ENCODE measurements at regions not wholly inside any gene's neighbourhood (a gene's known extent, or its start where the extent isn't known, plus 50 kb on each side); places are given as distances from the start of the nearest gene placed in this dataset.

DNA sequence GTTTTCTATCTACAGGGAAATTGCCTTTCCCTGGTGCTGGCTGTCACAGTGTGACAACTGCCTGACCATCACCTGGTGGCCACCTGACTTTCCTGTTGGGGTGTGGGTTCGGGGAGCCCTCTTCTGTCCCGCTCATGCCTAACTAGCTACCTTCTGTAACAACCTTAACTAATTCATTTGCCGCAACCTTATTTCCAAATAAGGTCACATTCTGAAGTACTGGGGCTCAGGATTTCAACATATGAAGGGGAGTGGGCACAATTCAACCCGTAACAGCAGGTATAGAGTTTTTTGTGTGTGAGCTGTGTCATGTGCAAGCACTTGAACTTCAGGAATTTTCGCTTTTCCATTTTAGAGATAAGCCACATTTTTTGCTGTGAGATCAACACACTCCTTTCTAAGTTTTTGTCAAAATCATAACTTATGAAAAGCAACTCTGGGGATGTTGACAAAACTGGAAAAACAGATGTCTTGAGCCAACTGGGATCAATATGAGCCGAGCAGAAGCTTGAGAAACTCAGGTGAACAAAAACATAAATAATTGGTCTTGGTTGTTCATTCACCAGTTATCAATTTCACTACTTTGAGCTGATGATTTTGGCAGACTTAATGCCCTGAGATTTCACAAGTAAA, 242.0 kb upstream of the RGMA start:
- Mint-ChIP-seq H3K4me3 (no peak overlapping the region), H3K4me1 (ENCODE audit: low read depth) (no peaks in the 10 kb centered on the region), H3K27me3 (peaks cover 24% of the 10 kb centered on the region), H3K36me3 (ENCODE audit: low read depth) (no peaks in the 10 kb centered on the region), H3K27ac (no peak overlapping the region), H3K9me3 (no peaks in the 10 kb centered on the region)
- ChIA-PET POLR2A (interaction anchor here (1.1 kb wide), 1 partner anchor 8 kb away, joined by 3 read pairs; no protein-coding TSS in a partner anchor), CTCF (interaction anchor here (1.2 kb wide), 1 partner anchor 10 kb away, joined by 3 read pairs; no protein-coding TSS in a partner anchor)
- ATAC-seq (no peak), DNase-seq (no peak)
- TF ChIP-seq, protein P1, sequence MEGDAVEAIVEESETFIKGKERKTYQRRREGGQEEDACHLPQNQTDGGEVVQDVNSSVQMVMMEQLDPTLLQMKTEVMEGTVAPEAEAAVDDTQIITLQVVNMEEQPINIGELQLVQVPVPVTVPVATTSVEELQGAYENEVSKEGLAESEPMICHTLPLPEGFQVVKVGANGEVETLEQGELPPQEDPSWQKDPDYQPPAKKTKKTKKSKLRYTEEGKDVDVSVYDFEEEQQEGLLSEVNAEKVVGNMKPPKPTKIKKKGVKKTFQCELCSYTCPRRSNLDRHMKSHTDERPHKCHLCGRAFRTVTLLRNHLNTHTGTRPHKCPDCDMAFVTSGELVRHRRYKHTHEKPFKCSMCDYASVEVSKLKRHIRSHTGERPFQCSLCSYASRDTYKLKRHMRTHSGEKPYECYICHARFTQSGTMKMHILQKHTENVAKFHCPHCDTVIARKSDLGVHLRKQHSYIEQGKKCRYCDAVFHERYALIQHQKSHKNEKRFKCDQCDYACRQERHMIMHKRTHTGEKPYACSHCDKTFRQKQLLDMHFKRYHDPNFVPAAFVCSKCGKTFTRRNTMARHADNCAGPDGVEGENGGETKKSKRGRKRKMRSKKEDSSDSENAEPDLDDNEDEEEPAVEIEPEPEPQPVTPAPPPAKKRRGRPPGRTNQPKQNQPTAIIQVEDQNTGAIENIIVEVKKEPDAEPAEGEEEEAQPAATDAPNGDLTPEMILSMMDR (IDR thresholded peaks at IDR 0.05) = no peak
- intact Hi-C loops (cut with micrococcal nuclease) = no loop called here

DNA sequence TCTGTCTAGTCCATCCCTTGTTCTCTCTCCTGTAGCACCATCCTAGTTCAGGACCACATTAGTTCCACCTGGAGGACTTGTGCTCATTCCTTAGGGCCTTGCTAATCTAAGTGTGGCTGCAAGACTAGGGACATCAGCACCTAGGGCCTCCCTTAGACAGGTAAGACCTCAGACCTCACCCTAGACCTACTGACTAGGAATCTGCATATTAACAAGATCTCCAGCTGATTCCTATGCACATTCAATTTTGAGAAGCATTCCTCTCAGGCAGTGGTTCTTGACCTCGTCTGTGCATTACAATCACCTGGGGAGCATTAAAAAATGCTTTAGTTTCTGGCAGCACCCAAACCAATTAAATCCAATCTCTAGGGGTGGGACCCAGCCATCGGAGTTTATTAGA, 238.4 kb upstream of the RGMA start:
- TF ChIP-seq, protein P1 (IDR thresholded peaks at IDR 0.05) = no peak
- Mint-ChIP-seq H3K9me3 (no peaks in the 10 kb centered on the region), H3K27me3 (peaks cover 13% of the 10 kb centered on the region), H3K4me3 (no peak overlapping the region), H3K36me3 (ENCODE audit: low read depth) (no peaks in the 10 kb centered on the region), H3K4me1 (ENCODE audit: low read depth) (no peaks in the 10 kb centered on the region), H3K27ac (no peak overlapping the region)
- no peak for DNase-seq
- ChIA-PET POLR2A (no interaction called here), CTCF (no interaction called here)
- intact Hi-C loops (cut with micrococcal nuclease) = no loop called here
- ATAC-seq = no peak

DNA sequence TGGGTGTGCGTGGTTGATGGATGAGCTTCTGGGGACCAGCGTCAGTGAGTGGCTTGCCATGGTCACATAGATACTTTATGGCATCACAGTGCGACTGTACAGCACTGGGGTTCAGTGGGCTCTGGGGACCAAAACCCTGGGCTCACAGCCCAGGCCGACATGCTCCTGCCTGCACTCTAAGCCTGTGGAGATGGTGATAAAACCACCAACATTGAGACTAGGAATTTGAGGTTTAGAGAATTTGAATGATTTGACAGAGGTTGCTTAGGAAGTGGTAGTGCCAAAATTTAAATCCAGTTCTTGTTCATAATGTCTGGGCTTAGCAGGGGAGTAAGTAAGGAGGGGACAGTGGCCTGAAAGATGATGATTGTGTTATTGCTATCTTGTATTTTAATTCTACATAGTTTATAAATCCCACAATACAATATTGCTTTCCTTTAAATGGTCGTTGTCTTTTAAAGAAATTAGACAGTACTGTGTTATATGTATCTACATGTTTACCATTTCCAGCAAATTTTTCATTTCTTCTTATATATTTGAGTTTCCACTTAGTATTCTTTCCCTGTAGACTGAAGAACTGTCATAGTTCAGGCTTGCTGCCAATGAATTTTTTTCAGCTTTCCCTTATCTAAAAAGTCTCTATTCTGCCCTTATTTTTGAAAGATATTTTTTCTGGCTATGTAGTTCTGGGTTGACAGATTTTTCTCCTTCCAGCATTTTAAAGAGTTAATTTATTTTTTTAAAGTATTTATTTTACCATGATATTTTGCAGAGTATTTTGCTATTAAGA, 235.4 kb upstream of the RGMA start:
- TF ChIP-seq, protein P1 (IDR thresholded peaks at IDR 0.05) = no peak
- intact Hi-C loops (cut with micrococcal nuclease) = no loop called here
- CTCF ChIA-PET = no interaction called here
- Mint-ChIP-seq H3K4me3 (no peak overlapping the region), H3K9me3 (no peaks in the 10 kb centered on the region), H3K27ac (no peak overlapping the region), H3K4me1 (ENCODE audit: low read depth) (no peaks in the 10 kb centered on the region), H3K27me3 (no peaks in the 10 kb centered on the region), H3K36me3 (ENCODE audit: low read depth) (no peaks in the 10 kb centered on the region)
- POLR2A ChIA-PET = no interaction called here
- ATAC-seq (no peak), DNase-seq (no peak)

DNA sequence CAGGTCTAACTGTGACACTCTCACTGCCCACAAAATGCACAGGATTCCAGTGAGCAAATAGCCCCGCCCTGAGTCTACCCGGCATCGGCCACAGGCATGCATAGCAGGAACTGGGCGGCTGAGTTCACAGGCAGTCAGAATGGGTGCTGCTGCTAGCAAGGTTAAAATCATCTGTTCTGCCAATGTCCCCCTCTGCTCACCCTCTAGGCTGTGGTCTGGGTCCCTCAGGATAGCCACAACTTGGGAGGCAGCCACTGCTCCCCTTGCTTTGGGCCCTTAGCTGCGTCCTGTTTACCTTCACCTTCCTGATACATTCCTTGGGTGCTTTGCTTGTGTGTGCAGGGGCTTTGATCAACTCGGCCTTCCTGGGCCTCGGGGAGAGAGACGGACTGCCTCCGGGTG, 232.9 kb upstream of the RGMA start:
- ChIA-PET POLR2A (no interaction called here), CTCF (no interaction called here)
- ATAC-seq = no peak
- peaks cover under 1% of the 10 kb centered on the region for H3K27me3 Mint-ChIP-seq
- H3K27ac Mint-ChIP-seq = no peak overlapping the region
- H3K9me3 Mint-ChIP-seq = no peaks in the 10 kb centered on the region
- H3K36me3 Mint-ChIP-seq (ENCODE audit: low read depth) = no peaks in the 10 kb centered on the region
- intact Hi-C loops (cut with micrococcal nuclease) = no loop called here
- H3K4me3 Mint-ChIP-seq = no peak overlapping the region
- TF ChIP-seq, protein P1 (IDR thresholded peaks at IDR 0.05) = no peak
- DNase-seq = no peak
- H3K4me1 Mint-ChIP-seq (ENCODE audit: low read depth) = no peaks in the 10 kb centered on the region

DNA sequence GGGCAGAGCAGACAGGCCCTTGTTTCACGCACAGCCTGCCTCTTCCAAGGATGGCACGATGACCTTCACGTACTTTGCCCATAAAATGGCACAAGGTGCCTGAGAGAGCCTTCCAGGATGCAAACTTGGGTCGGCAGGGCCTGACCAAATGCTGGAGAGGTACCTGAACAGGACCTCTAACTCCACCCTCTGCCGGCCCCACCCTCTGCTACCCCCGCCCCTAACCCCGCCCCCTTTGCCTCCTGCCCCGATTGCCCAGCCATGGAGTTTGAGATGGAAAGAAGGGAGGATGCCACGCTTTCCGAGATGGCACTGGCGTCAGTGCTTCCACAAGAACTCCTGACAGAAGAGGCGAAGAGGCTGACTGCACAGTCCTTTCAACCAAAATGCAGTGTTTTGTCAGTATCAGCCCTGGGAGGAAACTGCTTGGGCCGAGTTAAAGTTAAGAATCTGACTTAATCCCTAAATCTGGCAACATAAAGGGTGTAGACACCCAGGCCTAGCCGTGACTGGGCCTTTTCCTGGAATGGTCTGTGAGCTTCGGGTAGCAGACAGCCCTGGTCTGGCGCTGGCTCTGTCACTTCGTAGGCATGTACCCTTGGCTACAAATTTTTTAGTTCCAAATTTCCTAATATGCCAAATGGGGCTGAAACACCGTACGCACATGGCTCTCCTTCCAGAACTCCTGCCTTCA, 230.3 kb upstream of the RGMA start:
- ATAC-seq = no peak
- Mint-ChIP-seq H3K4me1 (ENCODE audit: low read depth) (no peaks in the 10 kb centered on the region), H3K27me3 (peaks cover 7% of the 10 kb centered on the region), H3K27ac (no peak overlapping the region), H3K36me3 (ENCODE audit: low read depth) (no peaks in the 10 kb centered on the region), H3K4me3 (no peak overlapping the region), H3K9me3 (no peaks in the 10 kb centered on the region)
- CTCF ChIA-PET = no interaction called here
- intact Hi-C loops (cut with micrococcal nuclease) = no loop called here
- POLR2A ChIA-PET = no interaction called here
- DNase-seq = no peak
- TF ChIP-seq, protein P1 (IDR thresholded peaks at IDR 0.05) = no peak
